ENCODE measurements at regions not wholly inside any gene's neighbourhood (a gene's known extent, or its start where the extent isn't known, plus 50 kb on each side); places are given as distances from the start of the nearest gene placed in this dataset.

DNA sequence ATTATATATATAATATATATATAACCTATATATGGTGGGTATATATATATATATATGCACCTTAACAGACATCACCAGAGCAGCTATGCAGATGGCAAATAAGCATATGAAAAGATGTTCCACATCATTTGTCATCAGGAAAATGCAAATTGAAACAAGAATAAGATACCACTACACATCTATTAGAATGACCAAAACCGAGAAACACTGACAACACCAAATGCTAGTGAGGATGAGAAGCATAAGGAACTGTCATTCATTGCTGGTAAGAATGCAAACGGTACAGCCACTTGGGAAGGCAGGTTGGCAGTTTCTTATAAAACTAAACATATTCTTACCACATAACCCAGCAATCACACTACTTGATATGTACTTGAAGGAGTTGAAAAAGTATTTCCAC lies 219.8 kb upstream of the PRMT6 start:
- DNase-seq: no peak

DNA sequence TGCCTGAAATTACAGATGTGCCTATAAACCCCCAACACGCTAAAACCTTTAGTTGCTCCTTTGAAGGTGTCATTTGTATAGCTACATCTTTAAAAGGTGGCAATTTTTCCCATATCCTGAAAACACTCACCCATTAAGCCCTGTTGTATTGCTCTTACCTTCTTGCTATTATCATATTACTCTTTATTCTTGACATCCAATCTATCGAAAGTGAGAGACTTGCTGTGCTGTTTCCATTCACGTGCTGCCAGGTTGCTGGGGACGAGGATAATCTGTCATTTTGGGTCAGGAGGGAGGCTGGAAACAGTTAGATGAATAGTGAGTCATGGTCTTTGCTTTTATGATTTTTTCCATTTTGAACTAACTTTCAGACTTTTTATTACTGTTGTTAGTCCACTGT lies 213.0 kb upstream of the PRMT6 start:
- no peak for DNase-seq

DNA sequence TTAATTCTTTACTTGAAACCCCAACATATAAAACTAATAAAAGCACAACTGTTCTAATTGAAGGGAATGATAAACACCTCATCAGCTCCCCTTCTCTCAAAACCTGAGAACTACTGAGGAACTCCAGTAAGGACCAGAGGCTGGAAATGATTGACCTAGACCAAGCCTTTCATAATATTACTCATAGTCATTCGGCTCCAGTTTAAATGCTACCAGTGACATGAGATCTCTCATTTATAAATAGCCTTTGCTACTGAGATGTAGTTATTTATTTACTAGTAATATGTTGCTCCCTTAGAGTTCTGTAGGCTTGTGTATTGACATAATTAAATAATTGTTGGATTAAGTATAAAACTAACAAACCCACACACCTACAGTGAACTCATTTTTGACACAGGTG lies 209.8 kb upstream of the PRMT6 start:
- DNase-seq: no peak

DNA sequence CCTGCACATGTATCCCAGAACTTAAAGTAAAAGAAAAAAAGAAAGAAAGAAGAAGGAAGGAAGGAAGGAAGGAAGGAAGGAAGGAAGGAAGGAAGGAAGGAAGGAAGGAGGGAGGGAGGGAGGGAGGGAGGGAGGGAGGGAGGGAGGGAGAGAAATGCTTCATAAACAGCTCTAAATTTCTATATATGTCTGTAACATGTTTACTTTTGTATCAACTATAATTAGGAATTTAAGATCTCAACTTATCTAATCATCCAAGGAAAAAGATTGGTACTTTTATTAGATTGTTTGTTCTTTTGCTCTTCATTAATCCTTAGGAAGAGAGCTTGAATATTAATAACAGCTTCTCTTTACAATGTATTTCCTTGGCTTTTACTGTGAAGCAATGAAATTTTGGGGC lies 195.4 kb upstream of the PRMT6 start:
- DNase-seq: no peak

DNA sequence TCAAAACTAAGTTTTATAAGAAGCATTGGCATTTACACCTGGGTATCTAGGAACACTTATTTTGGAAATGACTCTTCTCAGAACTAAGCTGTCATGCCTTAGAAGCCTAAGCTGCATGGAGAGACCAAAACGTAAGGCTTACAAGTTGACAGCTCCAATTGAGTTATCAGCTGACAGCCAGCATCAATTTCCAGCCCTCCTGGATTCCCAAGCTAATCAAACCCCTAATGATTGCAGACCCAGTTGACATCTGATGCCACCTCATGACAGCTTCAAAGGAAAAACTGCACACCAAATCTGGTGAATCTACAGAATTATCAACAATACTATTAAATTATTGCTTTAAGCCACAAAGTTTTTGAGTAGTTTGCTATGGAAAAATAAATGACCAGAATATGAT lies 187.6 kb upstream of the PRMT6 start:
- DNase-seq: no peak

DNA sequence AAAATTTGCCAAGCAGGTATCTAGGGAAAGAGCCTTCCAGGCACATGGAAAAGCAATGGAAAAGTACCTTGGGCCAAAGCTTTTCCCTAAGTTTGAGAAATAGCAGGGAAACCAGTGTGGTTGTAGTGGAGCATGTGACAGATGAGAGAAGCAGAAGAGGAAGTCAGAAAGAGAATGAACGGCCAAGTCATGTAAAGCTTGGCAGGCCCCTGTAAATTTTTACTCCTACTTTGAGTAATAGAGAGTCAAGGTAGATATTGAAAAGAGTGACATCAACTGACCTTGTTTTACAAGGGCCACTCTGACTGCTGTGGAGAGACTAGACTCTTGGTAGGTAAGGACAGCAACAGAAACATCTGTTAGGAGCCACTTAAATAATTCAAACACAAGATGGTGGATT lies 180.9 kb upstream of the PRMT6 start:
- DNase-seq: no peak

DNA sequence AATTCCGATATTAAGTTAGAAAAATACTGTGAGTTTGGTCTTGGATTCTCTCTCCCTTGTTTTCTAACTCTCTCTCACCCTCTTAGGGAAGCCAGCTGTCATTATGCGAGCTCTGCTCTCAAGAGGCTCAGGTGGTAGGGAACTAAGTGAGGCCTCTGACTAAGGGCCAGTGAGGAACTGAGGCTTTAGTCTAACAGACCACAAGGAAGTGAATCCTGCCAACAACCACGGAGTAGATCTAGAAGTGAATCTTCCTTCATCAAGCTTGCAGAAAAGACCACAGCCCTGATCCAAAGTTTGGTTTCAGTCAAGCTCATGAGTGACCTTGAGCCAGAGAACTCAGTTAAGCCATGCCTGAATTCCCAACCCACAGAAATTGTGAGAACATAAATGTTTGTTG lies 180.1 kb upstream of the PRMT6 start:
- DNase-seq: no peak

DNA sequence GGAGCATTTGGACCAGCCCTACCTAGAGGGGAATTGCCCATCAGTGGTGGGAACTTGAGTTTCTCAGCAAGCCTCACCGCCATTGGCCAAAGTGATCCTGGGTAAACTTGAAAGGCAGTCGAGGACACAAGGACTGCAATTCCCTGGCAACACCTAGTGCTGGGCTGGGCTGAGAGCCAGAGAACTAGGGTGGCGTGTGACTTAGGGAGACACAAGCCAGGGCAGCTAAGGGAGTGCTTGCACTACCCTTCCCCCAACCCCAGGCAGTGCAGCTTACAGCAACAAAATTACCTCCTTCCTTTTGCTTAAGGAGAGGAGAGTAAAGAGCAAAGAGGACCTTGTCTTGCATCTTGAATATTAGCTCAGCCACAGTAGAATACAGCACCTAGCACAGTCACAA lies 176.9 kb upstream of the PRMT6 start:
- DNase-seq: no peak

DNA sequence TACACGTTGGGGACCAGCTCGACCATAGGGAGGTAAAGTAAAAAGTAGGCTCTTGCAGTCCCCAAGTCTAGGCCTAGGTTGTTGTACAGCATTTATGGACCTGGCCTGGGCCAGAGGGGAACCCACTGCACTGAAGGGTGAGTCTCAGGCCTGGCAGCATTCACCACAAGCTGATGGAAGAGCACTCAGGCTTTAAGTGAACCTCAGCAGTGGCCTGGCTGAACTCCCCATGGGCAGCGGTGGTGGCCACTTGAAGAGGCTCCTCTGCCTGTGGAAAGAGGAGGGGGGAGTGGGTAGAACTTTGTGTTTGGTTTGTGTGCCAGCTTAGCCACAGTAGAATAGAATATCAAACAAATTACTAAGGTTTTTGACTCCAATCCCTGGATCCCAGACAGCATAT lies 176.2 kb upstream of the PRMT6 start:
- DNase-seq: no peak

DNA sequence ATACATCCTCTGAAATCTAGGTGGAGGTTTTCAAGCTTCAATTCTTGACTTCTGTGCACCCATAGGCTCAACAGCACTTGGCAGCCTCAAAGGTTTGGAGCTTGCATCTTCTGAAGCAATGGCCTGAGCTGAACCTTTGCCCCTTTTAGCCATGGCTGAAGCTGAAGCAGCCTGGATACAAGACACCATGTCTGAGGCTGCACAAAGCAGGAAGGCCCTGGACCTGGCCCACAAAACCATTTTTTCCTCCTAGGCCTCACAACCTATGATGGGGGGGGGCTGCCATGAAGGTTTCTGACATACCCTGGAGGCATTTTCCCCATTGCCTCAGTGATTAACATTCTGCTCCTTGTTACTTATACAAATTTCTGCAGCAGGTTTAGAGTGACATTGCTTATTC lies 173.3 kb upstream of the PRMT6 start:
- no peak for DNase-seq

DNA sequence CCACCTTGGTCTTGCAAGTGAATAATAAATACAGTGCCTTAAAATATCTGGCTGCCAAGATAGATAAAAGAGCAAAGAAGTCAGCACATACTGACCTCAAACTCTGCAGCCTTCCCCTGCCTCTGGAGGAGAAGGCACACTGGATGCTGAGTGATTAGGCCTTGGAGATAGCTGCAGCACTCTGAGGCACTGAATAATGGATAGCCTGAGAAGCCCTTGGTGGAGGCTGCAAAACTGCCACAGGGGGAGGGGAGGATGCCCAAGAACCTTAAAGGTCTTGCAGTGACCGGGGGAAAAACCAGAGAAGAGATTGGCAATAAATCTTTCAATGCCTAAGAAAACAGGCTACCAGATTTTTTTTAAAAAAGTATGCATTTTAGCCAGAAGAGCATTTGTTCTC lies 167.4 kb upstream of the PRMT6 start:
- DNase-seq: no peak

DNA sequence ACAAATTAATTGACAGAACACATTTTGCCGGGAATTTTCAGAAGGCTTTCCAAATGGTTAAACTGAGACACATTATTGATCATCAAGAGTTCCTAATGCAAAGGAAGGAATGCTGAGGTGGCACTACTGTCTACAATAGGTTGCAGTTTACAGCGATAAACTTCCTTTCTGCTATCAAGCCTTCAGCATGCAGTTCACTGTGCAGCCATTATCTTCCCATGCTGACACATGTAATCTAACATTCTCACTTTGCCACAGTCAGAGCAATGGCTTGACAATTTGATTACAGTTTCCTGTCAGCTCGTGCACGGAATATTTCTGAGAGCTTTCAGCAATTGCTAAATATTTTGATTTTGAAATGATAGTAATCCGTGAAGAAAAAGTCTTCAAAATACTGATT lies 166.9 kb upstream of the PRMT6 start:
- DNase-seq: no peak

DNA sequence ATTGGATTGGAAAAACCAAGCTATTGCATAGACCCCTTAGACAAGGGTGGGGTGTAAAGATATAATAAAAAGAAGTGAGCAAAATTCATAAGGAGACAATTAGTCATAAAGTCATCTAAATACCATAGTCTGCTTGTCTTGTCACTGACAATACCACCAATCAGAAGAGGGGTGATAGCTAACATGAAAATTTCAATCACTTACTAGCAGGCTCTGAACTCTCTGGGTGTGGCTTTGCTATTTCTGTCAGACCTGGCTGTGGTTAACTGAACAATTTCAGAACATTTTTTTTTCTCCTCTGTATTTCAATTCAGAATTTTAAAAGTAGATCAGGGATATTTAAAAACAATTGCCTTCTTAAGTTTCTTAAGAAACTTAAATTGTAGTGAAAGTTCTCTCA lies 158.5 kb upstream of the PRMT6 start:
- DNase-seq: no peak

DNA sequence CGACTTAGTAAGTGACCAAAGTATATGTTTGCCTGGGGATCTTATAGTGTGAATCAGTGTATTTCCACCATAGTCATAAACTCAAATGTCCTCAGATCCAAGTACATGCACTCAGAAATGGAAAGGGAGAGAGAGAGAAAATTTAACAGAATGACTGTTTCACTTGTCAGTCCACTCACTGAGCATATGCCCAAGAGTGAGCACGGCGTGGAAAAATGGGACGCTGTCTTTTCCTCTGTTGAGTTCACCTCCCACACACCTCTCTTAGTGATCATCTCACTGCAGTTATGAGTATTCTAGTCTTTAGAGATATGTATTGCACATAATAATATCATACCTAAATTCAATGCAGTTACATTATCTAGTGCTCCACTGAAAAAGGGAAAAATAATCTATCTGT lies 156.8 kb upstream of the PRMT6 start:
- DNase-seq: no peak

DNA sequence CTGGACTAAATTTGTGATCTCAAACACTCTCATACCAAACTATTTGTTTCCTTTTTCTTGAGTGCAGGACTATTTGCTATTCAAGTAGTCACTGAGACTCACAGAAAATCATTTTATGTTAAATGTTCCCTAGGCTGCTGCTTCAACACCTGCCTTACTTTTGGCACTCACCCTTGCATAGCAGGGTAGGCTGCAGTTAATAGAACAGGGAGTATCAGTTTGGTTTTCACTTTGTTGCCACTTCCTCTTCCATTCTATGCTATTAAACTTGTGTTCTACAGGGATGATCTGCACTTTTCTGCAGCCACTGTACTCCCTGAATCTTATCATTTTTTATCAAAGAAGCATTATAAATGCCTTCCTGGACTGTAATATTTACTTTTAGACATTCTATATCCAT lies 148.7 kb upstream of the PRMT6 start:
- no peak for DNase-seq

DNA sequence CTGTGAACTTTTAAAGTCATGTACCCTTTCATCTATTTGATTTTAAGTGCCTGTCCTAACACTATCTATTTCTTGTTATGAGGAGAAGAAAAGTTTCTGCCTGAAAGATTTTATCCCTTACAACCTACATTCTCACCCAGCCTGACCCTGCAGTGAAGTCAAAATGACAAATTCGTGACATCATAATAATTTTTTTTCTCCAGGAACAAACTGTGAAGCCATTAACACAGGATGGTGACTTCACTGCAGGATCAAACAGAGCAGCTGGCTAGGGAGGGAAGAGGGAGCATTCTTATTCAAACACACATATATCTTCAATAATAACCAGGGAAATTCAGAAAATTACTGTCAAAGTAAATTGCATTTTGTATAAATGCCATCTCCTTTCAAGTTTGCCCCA lies 147.8 kb upstream of the PRMT6 start:
- DNase-seq: no peak

DNA sequence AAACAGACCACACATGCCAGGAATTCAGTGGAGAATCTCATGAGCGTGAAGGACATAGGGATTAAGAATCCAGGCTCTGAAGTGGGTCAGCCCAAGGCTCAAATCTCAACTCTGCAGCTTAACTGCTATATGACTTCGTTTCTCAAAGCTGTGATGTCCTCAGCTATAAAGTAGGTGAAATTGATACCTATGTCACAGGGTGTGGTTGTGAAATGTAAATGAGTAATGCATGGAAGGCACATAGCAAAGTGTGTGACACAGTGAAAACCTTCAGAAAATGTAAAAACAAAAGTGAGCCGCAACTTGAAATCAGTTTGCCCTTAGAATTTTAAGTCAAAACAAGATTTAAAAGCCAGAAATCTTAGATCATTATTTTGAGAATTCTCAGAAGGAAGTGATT lies 145.7 kb upstream of the PRMT6 start:
- no peak for DNase-seq

DNA sequence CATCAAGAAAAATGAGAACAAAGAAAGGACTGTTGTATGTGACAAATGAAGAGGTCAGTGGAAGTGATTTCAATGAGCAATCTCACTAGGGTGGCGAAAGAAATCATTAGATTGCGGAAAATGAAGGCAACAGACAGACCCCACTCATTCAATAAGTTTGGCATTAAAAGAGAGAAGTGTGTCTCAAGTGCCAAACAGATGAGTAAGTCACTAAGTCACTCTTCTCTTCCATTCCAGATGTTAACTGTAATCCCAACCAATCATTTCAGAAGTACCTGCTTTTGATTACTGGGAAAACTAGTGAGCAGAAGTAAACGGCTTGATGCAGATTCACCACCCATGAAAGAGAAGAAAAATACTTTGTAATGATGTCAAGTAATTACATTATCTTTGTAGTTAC lies 144.3 kb upstream of the PRMT6 start:
- DNase-seq: no peak

DNA sequence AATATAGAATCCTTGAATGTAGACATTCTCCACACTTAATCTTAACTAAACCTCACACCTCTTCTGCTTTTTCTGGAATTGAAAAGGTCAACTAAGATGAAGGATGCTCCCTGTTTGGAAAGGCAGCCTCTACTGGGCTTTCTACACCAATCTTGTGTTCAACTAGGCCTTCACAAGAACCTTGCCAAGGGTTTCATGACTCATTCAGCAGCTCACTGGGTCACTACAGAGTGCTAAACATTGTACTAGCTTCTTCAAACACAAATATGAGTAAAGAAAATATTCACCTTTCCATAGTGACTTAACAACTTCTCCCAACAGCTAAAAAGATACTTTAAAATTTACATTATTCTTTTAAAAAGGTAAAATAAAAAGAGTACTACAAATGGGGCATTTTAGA lies 135.3 kb upstream of the PRMT6 start:
- DNase-seq: no peak

DNA sequence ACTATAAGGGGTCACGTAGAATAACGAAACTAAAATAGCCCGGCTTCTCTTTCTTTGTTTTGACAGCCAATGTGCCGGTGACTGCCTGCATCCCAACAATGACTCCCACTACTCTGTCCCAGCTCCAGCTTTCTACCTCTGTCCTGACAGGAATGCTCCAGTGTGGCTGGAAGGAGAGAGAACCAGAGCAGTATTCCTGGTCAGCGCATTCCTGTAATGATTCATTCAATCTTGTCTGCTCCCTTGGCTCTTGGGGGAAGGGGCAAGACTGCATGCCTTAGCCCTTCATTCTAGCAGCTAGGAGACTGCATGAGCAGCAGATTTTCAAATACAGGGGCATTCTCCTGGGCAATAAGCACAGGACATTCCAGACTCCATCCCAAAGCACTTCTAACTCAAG lies 132.1 kb upstream of the PRMT6 start:
- DNase-seq: no peak

DNA sequence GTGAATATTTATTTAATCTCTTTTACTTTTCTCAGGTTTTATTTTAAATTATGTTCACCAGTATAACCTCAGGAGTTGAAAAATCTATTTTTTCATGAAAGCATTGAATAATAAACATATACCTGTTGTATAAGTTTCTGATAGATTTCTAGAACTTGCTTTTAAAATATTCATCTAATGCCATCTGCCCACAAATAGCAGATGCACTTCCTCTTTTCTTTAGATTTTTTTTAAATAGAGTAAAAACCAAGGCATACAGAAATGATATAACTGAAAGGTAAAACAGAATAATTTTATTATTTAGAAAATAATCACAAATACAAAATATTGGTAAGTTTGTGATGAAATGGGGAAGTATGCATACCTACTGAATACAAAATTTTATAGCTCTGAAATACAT lies 130.7 kb upstream of the PRMT6 start:
- DNase-seq: no peak

DNA sequence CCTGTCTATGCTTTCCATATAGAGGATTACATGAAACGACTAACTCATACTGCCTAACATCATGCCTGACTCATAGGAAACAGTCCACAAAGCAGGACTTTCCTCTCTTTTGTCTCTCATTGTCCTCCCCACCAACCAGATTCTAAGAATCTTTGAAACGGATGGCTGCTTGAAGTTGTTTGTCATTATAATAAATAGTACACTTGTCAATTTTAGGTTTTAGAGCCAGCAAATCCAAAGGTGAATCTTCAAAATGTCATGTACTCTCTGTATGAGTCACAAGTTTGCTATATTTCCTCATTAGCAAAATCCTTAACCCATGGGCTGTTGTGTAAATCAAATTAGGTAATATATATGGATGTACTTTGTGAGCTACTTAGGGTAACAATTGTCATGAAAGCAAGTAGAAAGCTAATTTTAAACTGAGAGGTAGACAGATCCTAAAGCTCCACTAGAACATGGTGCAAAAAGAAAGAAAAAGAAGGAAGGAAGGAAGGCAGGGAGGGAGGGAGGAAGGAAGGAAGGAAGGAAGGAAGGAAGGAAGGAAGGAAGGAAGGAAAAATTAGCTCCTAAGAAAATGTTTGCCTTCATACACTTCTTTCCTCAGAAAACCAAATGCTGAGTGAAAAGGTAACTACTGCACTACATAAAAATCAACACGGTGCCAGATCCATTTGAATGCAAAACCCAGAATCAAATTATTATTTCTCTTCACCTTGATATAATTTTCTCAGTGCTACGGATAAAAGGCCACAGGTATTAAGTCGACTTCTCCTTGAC lies 129.5 kb upstream of the PRMT6 start:
- DNase-seq: no peak

DNA sequence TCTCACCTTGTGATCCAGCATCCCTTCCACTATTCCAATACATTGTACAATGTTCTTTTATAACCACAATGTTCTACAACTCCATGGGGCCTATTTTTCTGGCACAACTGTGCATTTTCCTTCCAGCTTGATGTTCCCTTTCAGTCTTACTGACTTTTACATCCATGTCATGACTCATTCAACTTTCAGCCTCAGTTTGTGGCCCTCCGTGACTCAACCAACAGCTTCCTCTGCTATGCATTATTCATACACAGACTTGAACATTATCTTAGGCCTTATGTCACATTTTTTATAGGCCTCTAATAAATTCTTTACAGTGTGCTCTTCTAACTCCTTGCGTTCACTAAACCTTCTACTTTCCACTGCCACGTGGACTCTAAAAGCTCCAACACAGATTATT lies 119.4 kb upstream of the PRMT6 start:
- DNase-seq: no peak

DNA sequence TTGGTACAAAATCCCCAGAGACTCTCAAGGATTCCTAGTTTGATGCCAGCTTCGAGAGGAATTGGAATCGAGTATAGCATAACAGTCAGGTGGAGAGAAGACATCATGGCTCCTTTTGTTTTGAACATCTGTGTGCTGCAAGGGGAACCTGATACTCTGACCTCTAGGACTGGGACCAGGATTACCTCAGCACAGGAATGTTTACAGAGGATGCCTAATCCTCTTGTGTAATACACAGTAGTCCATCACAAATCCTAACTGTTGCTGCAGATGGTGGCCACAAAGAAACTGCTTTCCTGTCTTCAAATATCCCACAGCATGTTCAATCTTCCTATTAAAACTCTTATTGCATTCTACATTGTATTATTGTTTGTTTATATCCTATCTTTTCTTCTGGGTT lies 111.8 kb upstream of the PRMT6 start:
- no peak for DNase-seq

DNA sequence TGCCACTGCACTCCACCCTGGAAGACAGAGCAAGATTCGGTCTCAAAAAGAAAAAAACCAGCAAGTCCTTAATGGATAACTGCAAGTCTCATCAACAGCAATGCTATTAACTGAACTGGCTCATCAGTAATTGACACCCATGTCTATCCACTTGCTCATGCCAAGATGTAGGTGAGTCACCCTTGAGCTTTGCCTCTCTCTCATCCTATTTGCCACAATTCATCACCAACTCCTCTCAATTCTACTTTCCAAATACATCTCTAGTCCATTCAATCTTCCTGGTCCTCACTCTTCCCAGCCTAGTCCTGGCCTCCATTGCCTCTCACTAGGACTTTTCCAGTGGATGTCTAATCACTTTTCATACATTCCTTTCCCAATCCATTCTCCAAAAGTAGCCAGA lies 103.7 kb upstream of the PRMT6 start:
- DNase-seq: no peak

Measured in activated T-cell treated with anti-CD3 and anti-CD28 coated beads, Interleukin-2, amount 50 U/mL, for 48 hours (primary cell).